Trophoblast cell (in vitro differentiated cells and primary cell): ENCODE measurements at regions not wholly inside any gene's neighbourhood (a gene's known extent, or its start where the extent isn't known, plus 50 kb on each side); places are given as distances from the start of the nearest gene placed in this dataset.

Source experiments
- DNase-seq, 2 donors: peaks; one replicate each; pipeline ENCODE4 v3.0.0-alpha.2; 2016
- H2AFZ ChIP-seq: 2 replicates; pipeline ENCODE4 v1.6.1; 2013; ENCODE audit warnings: low read length, moderate library complexity, mild to moderate bottlenecking; ENCODE audit not compliant: insufficient read depth, poor library complexity
- H2AK5ac ChIP-seq: 2 replicates; pipeline ENCODE4 v1.6.1; 2013; ENCODE audit warnings: mild to moderate bottlenecking, low read length
- H2BK120ac ChIP-seq: 2 replicates; pipeline ENCODE4 v1.6.1; 2013; ENCODE audit warnings: low read length, mild to moderate bottlenecking, moderate library complexity; ENCODE audit not compliant: insufficient read depth, poor library complexity
- H2BK12ac ChIP-seq: 2 replicates; pipeline ENCODE4 v1.6.1; 2013; ENCODE audit warnings: mild to moderate bottlenecking, low read length, moderate library complexity
- H2BK5ac ChIP-seq: 2 replicates; pipeline ENCODE4 v1.6.1; 2013; ENCODE audit warnings: low read length, low read depth, moderate library complexity, mild to moderate bottlenecking; ENCODE audit not compliant: poor library complexity
- H3K14ac ChIP-seq: 2 replicates; pipeline ENCODE4 v1.6.1; 2013; ENCODE audit warnings: mild to moderate bottlenecking, low read length
- H3K18ac ChIP-seq: 2 replicates; pipeline ENCODE4 v1.6.1; 2013; ENCODE audit warnings: mild to moderate bottlenecking, low read length
- H3K23ac ChIP-seq: 2 replicates; pipeline ENCODE4 v1.6.1; 2013; ENCODE audit warnings: low read length
- H3K27ac ChIP-seq: 2 replicates; pipeline ENCODE4 v1.5.1; 2013; ENCODE audit warnings: low read depth, mild to moderate bottlenecking, inconsistent platforms, low read length, moderate library complexity
- H3K27me3 ChIP-seq: 2 replicates; pipeline ENCODE4 v1.6.1; 2013; ENCODE audit warnings: inconsistent platforms, mild to moderate bottlenecking, low read length, moderate library complexity; ENCODE audit not compliant: insufficient read depth
- H3K36me3 ChIP-seq, 2 experiments: 1 replicate in 1 of 2; 2 replicates in 1 of 2; pipeline ENCODE4 v1.6.1; 2013; ENCODE audit warnings: low read length in 2 of 2, mild to moderate bottlenecking in 2 of 2, moderate library complexity in 1 of 2; ENCODE audit not compliant: insufficient read depth in 2 of 2, control insufficient read depth in 1 of 2
- H3K4ac ChIP-seq: 2 replicates; pipeline ENCODE4 v1.6.1; 2013; ENCODE audit warnings: low read depth, mild to moderate bottlenecking, low read length, moderate library complexity
- H3K4me1 ChIP-seq, 2 experiments: 1 replicate in 1 of 2; 2 replicates in 1 of 2; pipeline ENCODE4 v1.6.1; 2013; ENCODE audit warnings: low read length in 2 of 2, mild to moderate bottlenecking in 2 of 2, moderate library complexity in 1 of 2; ENCODE audit not compliant: insufficient read depth in 2 of 2, control insufficient read depth in 1 of 2
- H3K4me2 ChIP-seq: 2 replicates; pipeline ENCODE4 v1.6.1; 2013; ENCODE audit warnings: inconsistent platforms, mild to moderate bottlenecking, low read length, moderate library complexity
- H3K4me3 ChIP-seq: 2 replicates; pipeline ENCODE4 v1.5.1; 2013; ENCODE audit warnings: mild to moderate bottlenecking, low read depth, low read length, inconsistent platforms
- H3K79me1 ChIP-seq: one replicate; pipeline ENCODE4 v1.6.1; 2013; ENCODE audit warnings: low read length
- H3K79me2 ChIP-seq: 2 replicates; pipeline ENCODE4 v1.6.1; 2013; ENCODE audit warnings: low read length, mild to moderate bottlenecking; ENCODE audit not compliant: control insufficient read depth, insufficient read depth, poor library complexity
- H3K9ac ChIP-seq: 2 replicates; pipeline ENCODE4 v1.6.1; 2013; ENCODE audit warnings: mild to moderate bottlenecking, low read length
- H3K9me3 ChIP-seq: 2 replicates; pipeline ENCODE4 v1.6.1; 2013; ENCODE audit warnings: low read depth, mild to moderate bottlenecking, control low read depth, inconsistent platforms, low read length; ENCODE audit not compliant: insufficient read depth
- H4K12ac ChIP-seq: 2 replicates; pipeline ENCODE4 v1.6.1; 2013; ENCODE audit warnings: low read depth, mild to moderate bottlenecking, low read length, moderate library complexity
- H4K8ac ChIP-seq: 2 replicates; pipeline ENCODE4 v1.6.1; 2013; ENCODE audit warnings: low read depth, mild to moderate bottlenecking, low read length, moderate library complexity
- H4K91ac ChIP-seq: one replicate; pipeline ENCODE4 v1.6.1; 2013; ENCODE audit warnings: low read depth, mild to moderate bottlenecking, low read length, moderate library complexity
- WGBS: extraction: QIAGEN DNeasy Blood & Tissue Kit; methylation state at CpG from one replicate; pipeline ENCODE4 v1.1.7; 2013; ENCODE audit warnings: missing lambda C conversion rate; ENCODE audit not compliant: insufficient read length, insufficient coverage; ENCODE audit errors: extremely low coverage; 5-methylcytosine and 5-hydroxymethylcytosine counted together

DNA sequence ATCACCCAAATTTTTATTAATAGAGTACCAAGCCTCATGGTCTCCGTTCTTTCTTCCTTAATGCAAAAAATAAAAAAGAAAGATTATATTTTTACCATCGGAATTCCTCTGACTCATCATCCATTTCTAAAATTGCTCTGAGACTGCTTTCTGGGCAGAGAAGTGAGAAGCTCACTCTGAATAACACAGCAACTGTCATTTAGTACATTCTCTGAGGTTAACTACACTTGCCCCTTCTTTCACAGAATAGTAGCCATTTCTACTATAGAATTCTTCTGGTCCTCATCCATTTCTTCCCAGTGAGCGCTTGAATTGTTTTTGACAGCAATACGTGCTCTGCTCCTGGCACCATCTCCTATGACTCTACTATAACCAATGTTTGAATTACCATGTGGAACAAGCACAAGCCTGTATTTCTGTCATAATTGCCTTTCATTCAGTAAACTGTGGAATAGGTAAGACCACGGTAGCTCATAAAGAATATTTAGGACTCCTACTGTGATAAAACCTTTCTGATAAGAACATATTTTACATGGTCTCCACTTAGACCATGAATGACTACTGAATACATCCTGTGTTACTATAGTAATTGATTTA lies 435.5 kb upstream of the NRSN1 start:
- Histone ChIP-seq H2BK12ac (no peak overlapping the region), H3K27me3 (no peaks in the 10 kb centered on the region), H3K4ac (no peak overlapping the region), H3K36me3 (no peaks in the 10 kb centered on the region), H2BK5ac (no peak overlapping the region), H4K91ac (no peak overlapping the region), H3K18ac (no peak overlapping the region), H3K9me3 (no peaks in the 10 kb centered on the region), H3K27ac (no peak overlapping the region), H4K12ac (no peak overlapping the region), H3K23ac (no peak overlapping the region), H3K79me1 (no peaks in the 10 kb centered on the region), H3K4me2 (no peak overlapping the region), H2AFZ (no peak overlapping the region), H3K4me3 (no peak overlapping the region), H3K4me1 (no peaks in the 10 kb centered on the region), H4K8ac (no peak overlapping the region), H3K9ac (no peak overlapping the region), H2AK5ac (no peak overlapping the region), H3K14ac (no peak overlapping the region), H2BK120ac (no peak overlapping the region), H3K79me2 (no peaks in the 10 kb centered on the region)
- no CpG with 5 or more reads among the region's 5 CpGs for WGBS
- DNase-seq: no peak

DNA sequence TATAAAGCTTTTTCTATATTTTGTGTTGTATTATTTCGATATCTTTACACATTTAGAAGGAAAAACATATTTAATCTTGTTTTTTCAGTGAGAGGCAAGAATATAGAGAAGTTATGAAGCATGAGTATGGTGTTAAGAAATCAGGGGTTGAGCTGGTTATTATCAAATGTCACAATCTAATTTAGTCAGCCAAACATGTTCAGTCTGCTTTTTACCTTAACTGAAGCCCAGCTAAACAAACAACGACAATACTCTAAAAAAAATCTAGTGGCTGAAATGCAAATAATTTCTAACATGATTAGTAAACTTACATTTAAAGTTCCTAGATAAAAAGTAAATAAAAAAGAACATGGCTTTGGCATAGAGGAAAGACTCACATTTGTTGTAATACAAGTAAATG lies 433.8 kb upstream of the NRSN1 start:
- no peak overlapping the region for H3K27ac ChIP-seq
- H3K4me3 ChIP-seq: no peak overlapping the region
- H3K23ac ChIP-seq: no peak overlapping the region
- H3K79me1 ChIP-seq: no peaks in the 10 kb centered on the region
- no peak overlapping the region for H2BK12ac ChIP-seq
- no peak overlapping the region for H4K12ac ChIP-seq
- no peak overlapping the region for H3K14ac ChIP-seq
- H2BK120ac ChIP-seq: no peak overlapping the region
- H3K27me3 ChIP-seq: no peaks in the 10 kb centered on the region
- no peaks in the 10 kb centered on the region for H3K79me2 ChIP-seq
- no CpG with 5 or more reads among the region's 2 CpGs for WGBS
- H2AK5ac ChIP-seq: no peak overlapping the region
- H4K91ac ChIP-seq: no peak overlapping the region
- no peak overlapping the region for H2AFZ ChIP-seq
- H4K8ac ChIP-seq: no peak overlapping the region
- H3K4me1 ChIP-seq: no peaks in the 10 kb centered on the region
- no peak overlapping the region for H3K4me2 ChIP-seq
- no peak for DNase-seq
- H3K9ac ChIP-seq: no peak overlapping the region
- no peak overlapping the region for H2BK5ac ChIP-seq
- H3K18ac ChIP-seq: no peak overlapping the region
- no peaks in the 10 kb centered on the region for H3K36me3 ChIP-seq
- H3K4ac ChIP-seq: no peak overlapping the region
- no peaks in the 10 kb centered on the region for H3K9me3 ChIP-seq

DNA sequence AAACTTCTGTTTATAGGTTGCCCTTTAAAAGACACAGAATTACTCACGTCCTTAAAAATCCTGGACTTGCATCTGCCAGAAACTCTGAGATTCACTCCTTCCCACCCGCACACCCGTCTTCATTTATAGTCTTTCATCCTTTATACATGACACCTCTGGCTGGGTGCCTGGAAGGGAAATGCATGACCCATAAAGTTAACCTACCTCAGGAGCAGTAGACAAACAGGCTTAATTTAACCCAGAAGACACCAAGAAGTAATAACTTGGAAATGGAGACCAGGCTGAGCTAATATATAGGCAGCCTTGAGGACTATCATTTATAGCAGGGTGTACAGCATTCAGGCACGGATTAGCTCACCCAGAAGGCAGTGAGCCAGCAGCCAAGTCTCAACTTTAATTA lies 429.0 kb upstream of the NRSN1 start:
- DNase-seq: no peak
- H3K4me3 ChIP-seq: no peak overlapping the region
- no CpG with 5 or more reads among the region's 4 CpGs for WGBS
- H3K4ac ChIP-seq: no peak overlapping the region
- H2BK5ac ChIP-seq: no peak overlapping the region
- no peaks in the 10 kb centered on the region for H3K36me3 ChIP-seq
- no peak overlapping the region for H2AFZ ChIP-seq
- no peak overlapping the region for H4K12ac ChIP-seq
- H3K27me3 ChIP-seq: no peaks in the 10 kb centered on the region
- no peaks in the 10 kb centered on the region for H3K4me1 ChIP-seq
- no peak overlapping the region for H3K4me2 ChIP-seq
- no peaks in the 10 kb centered on the region for H3K9me3 ChIP-seq
- H2BK12ac ChIP-seq: no peak overlapping the region
- no peak overlapping the region for H3K9ac ChIP-seq
- no peak overlapping the region for H2AK5ac ChIP-seq
- H4K8ac ChIP-seq: no peak overlapping the region
- H3K27ac ChIP-seq: no peak overlapping the region
- H3K79me2 ChIP-seq: no peaks in the 10 kb centered on the region
- H3K18ac ChIP-seq: no peak overlapping the region
- H3K14ac ChIP-seq: no peak overlapping the region
- H3K79me1 ChIP-seq: no peaks in the 10 kb centered on the region
- no peak overlapping the region for H4K91ac ChIP-seq
- H3K23ac ChIP-seq: no peak overlapping the region
- no peak overlapping the region for H2BK120ac ChIP-seq

DNA sequence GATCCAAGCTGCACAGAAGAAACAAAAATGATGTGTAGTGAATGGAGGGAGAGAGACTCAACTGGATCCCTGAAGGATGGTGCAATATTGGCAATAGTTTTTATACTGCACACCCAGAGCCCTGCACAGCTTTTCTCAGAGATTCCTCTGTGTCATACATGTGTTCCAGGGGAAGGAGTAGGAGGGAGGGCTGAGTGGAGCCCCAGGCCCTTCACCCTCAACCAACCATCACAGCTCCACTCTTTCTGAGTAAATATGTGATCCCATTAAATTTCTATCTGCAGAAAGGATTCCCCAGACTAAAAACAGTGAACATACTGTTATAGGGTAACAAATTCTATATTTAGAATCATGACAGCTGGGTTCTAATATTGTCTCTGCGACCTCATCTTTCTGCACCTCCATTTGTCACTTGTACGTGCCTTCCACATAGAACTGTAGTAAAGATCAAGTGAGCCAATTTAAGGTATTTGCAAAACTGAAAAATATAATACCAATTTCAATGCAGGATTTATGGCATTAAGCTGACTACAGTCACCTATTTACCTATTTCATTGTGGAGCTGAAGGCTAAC lies 421.4 kb upstream of the NRSN1 start:
- no peak overlapping the region for H3K23ac ChIP-seq
- no peak overlapping the region for H3K4me3 ChIP-seq
- WGBS: no CpG with 5 or more reads among the region's 2 CpGs

More for the DNA sequence above, 421.4 kb upstream of the NRSN1 start:
- Histone ChIP-seq H3K9ac (no peak overlapping the region), H3K36me3 (no peaks in the 10 kb centered on the region), H3K79me1 (no peaks in the 10 kb centered on the region), H3K27ac (no peak overlapping the region), H4K8ac (no peak overlapping the region), H2AFZ (no peak overlapping the region), H4K12ac (no peak overlapping the region), H3K4me2 (no peak overlapping the region), H3K9me3 (no peaks in the 10 kb centered on the region), H2BK12ac (no peak overlapping the region), H2BK5ac (no peak overlapping the region), H3K4ac (no peak overlapping the region), H3K4me1 (no peaks in the 10 kb centered on the region), H3K14ac (no peak overlapping the region), H3K79me2 (no peaks in the 10 kb centered on the region), H3K18ac (no peak overlapping the region), H4K91ac (no peak overlapping the region), H2BK120ac (no peak overlapping the region), H2AK5ac (no peak overlapping the region), H3K27me3 (no peaks in the 10 kb centered on the region)
- DNase-seq: no peak
